Uterus (tissue), 3 donors: ENCODE measurements at regions not wholly inside any gene's neighbourhood (a gene's known extent, or its start where the extent isn't known, plus 50 kb on each side); places are given as distances from the start of the nearest gene placed in this dataset.

ENCODE experiments used
- DNase-seq, 2 donors: peaks; one replicate each; pipeline ENCODE4 v3.0.0-alpha.2; 2019 to 2020
- H3K27ac ChIP-seq, 2 donors: fragments of 200-600 bp; sonication (generic); 1 replicate in 1 of 2; 2 replicates in 1 of 2; pipeline ENCODE4 v1.5.1; 2016 to 2018
- H3K27me3 ChIP-seq, 2 donors: fragments of 200-600 bp; sonication (generic); one replicate each; pipeline ENCODE4 v1.5.1; 2018 to 2019; ENCODE audit warnings: control low read depth in 1 of 2
- H3K36me3 ChIP-seq, 2 donors: fragments of 200-600 bp; sonication (generic); one replicate each; pipeline ENCODE4 v1.5.1; 2019; ENCODE audit warnings: control low read depth in 1 of 2
- H3K4me1 ChIP-seq, 2 donors: fragments of 200-600 bp; sonication (generic); one replicate each; pipeline ENCODE4 v1.5.1; 2018 to 2019; ENCODE audit warnings: control low read depth in 1 of 2
- H3K4me3 ChIP-seq, 2 donors: fragments of 200-600 bp; sonication (generic); 1 replicate in 1 of 2; 2 replicates in 1 of 2; pipeline ENCODE4 v1.5.1; 2018 to 2019; ENCODE audit warnings: mild to moderate bottlenecking in 1 of 2
- H3K9me3 ChIP-seq, 2 donors: fragments of 200-600 bp; sonication (generic); one replicate each; pipeline ENCODE4 v1.5.1; 2019; ENCODE audit warnings: control low read depth in 1 of 2
- POLR2A ChIP-seq, 2 donors: fragments of 450-650 bp; IDR thresholded peaks; one replicate each; pipeline ENCODE4 v1.6.1; 2016; ENCODE audit warnings: antibody characterized with exemption in 2 of 2, mild to moderate bottlenecking in 1 of 2, moderate library complexity in 1 of 2
- intact Hi-C: fragments of 100-400 bp; cut with DNase I; formaldehyde crosslinking; loops from one replicate; pipeline ENCODE4 v1.15.1; 2023; ENCODE audit warnings: low total_unique reads
- TF ChIP-seq, protein P1 (sequence below), 4 experiments: fragments of 200-600 bp in 2 of 4; fragments of 450-650 bp in 2 of 4; sonication (generic) in 2 of 4; IDR thresholded peaks; one replicate each; pipeline ENCODE4 v1.5.1; 2016 to 2019; ENCODE audit warnings: antibody characterized with exemption in 4 of 4, mild to moderate bottlenecking in 2 of 4, moderate library complexity in 1 of 4
- donor health status: DM: yes; HTN: yes; CAD: no.

DNA sequence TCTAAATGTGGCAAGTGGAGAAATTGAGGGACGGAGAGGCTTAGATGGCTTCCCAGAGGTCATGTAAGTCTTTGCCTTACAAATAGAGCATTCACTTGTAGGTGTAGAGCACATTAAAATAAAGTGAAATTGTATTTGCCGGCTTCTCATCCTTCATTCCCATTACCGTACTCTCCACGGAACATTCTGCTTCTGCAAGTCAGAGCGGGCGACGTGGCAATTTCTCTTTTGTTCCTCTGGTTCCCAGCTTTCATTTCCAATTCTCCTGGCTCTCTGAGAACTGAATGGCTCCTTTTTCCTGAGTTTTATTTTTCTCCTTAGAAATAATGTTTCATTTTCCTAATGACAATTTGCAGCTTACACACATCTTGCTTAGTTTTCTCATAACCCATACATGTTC lies 51.3 kb upstream of the PFKP start:
- H3K4me1 ChIP-seq = no peaks in the 10 kb centered on the region
- DNase-seq = no peak
- no peak overlapping the region for H3K4me3 ChIP-seq
- intact Hi-C loops = no loop called here
- no peak overlapping the region for H3K27ac ChIP-seq
- no peaks in the 10 kb centered on the region for H3K27me3 ChIP-seq
- no peak for TF ChIP-seq POLR2A (IDR thresholded peaks at IDR 0.05)
- TF ChIP-seq, protein P1, sequence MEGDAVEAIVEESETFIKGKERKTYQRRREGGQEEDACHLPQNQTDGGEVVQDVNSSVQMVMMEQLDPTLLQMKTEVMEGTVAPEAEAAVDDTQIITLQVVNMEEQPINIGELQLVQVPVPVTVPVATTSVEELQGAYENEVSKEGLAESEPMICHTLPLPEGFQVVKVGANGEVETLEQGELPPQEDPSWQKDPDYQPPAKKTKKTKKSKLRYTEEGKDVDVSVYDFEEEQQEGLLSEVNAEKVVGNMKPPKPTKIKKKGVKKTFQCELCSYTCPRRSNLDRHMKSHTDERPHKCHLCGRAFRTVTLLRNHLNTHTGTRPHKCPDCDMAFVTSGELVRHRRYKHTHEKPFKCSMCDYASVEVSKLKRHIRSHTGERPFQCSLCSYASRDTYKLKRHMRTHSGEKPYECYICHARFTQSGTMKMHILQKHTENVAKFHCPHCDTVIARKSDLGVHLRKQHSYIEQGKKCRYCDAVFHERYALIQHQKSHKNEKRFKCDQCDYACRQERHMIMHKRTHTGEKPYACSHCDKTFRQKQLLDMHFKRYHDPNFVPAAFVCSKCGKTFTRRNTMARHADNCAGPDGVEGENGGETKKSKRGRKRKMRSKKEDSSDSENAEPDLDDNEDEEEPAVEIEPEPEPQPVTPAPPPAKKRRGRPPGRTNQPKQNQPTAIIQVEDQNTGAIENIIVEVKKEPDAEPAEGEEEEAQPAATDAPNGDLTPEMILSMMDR (IDR thresholded peaks at IDR 0.05) = no peak
- H3K9me3 ChIP-seq = no peaks in the 10 kb centered on the region
- no peaks in the 10 kb centered on the region for H3K36me3 ChIP-seq

DNA sequence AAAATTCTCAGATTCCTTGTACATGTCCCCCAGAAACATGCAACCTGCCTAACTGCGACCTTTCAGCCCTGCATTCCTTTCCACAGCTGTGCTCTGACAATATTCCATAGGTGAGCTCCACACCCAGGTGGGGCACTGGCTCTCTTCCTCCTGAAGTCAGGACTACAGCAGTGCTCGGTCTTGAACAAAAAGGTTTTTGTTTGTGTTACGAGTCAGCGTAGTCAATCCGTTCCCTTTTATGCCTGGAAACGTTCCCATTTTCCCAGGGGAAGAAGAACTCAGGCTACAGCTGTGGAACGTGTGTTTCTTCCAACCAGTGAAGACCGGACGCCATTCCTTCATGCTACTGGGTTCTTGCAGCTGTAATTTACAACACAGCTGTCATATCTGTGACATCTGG lies 52.4 kb upstream of the PFKP start:
- TF ChIP-seq POLR2A (IDR thresholded peaks at IDR 0.05) = no peak
- TF ChIP-seq, protein P1 (IDR thresholded peaks at IDR 0.05) = no peak
- no peaks in the 10 kb centered on the region for H3K9me3 ChIP-seq
- no peak overlapping the region for H3K27ac ChIP-seq
- H3K27me3 ChIP-seq = no peaks in the 10 kb centered on the region
- no peaks in the 10 kb centered on the region for H3K4me1 ChIP-seq
- no peak overlapping the region for H3K4me3 ChIP-seq
- intact Hi-C loops = no loop called here
- no peaks in the 10 kb centered on the region for H3K36me3 ChIP-seq
- DNase-seq = no peak

DNA sequence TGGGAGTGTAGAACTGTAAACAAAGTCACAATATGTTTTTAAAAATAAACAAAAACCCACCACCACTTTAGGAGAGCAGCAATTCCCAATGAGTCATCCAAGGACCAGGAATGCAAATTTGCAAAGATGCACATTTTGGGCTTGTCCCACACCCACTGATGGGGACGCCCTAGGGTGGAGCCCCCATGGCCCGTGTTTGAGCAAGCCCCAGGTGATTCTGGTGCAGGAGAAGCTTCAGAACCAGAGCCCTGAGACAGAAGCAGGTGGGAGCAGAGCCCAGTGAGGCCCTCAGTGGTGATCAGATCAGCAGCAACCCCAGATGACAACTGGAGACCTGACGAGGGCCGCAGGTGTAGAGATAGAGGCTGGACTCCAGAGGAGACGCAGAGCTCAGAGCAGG lies 55.1 kb upstream of the PFKP start:
- no peak for DNase-seq
- Histone ChIP-seq H3K4me3 (no peak overlapping the region), H3K27me3 (no peaks in the 10 kb centered on the region), H3K27ac (no peak overlapping the region), H3K9me3 (no peaks in the 10 kb centered on the region), H3K36me3 (no peaks in the 10 kb centered on the region), H3K4me1 (no peaks in the 10 kb centered on the region)
- intact Hi-C loops = no loop called here
- TF ChIP-seq, protein P1 (IDR thresholded peaks at IDR 0.05) = no peak
- TF ChIP-seq POLR2A (IDR thresholded peaks at IDR 0.05) = no peak

DNA sequence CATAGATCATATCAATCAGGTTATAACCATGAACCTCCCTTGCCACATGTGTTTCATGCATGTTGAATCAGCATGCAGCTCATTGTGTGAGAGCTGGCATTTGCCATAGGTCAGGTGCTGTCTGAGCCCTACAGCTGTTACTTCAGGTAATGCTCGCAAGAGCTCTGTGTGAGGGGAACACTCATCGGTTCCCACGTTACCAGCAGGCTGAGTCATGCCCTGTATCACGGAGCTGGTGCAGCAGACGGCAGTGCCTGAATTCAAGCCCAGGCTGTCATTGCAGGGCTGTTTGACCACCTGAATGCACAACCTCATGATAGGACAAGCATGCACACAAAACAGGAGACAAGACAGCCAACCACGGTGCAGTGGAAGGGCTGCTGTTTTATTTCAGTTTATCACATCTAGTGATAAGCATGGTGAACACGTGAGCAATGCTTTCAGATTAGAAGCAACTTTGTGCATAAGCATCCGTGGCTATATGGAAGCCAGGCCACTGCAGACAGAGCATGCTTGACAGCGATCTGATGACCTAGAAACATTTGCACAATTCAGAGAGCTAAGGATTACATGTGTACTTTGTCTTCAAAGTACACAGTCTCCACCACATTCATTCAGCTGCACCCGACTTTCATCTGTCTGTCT lies 56.4 kb upstream of the PFKP start:
- H3K36me3 ChIP-seq = no peaks in the 10 kb centered on the region
- H3K4me3 ChIP-seq = no peak overlapping the region
- DNase-seq = no peak
- intact Hi-C loops = no loop called here
- TF ChIP-seq POLR2A (IDR thresholded peaks at IDR 0.05) = no peak
- TF ChIP-seq, protein P1 (IDR thresholded peaks at IDR 0.05) = no peak
- no peaks in the 10 kb centered on the region for H3K27me3 ChIP-seq
- no peaks in the 10 kb centered on the region for H3K4me1 ChIP-seq
- no peak overlapping the region for H3K27ac ChIP-seq
- H3K9me3 ChIP-seq = no peaks in the 10 kb centered on the region

DNA sequence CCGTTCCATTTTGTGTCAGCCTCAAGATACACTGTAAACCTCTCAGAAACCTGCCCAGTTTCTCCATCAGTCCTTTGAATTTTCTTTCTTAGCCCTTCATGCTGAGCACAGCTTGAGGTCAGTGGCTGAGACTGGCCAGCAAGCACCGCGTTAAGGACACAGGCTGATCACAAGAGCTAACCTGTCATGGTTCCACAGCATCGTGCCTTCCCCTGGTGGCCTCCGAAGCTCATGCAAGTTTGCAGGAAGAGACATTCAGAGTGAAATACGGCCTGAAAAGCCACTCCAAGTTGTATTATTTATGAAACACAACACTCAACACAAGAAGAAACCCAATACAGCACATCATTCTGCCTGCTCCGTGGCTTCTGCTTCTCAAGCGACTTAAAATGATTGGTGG lies 57.0 kb upstream of the PFKP start:
- H3K4me3 ChIP-seq = no peak overlapping the region
- intact Hi-C loops = no loop called here
- no peaks in the 10 kb centered on the region for H3K36me3 ChIP-seq
- H3K27ac ChIP-seq = no peak overlapping the region
- no peaks in the 10 kb centered on the region for H3K9me3 ChIP-seq
- TF ChIP-seq POLR2A (IDR thresholded peaks at IDR 0.05) = no peak
- TF ChIP-seq, protein P1 (IDR thresholded peaks at IDR 0.05) = no peak
- no peak for DNase-seq
- no peaks in the 10 kb centered on the region for H3K4me1 ChIP-seq
- no peaks in the 10 kb centered on the region for H3K27me3 ChIP-seq
